Psoas muscle (tissue), 7 donors: ENCODE measurements at regions not wholly inside any gene's neighbourhood (a gene's known extent, or its start where the extent isn't known, plus 50 kb on each side); places are given as distances from the start of the nearest gene placed in this dataset.
"Not testable (repeated sequence)": the region's sequence is repeated elsewhere in the genome, so short reads cannot be mapped to it uniquely, and the experiment has no call there.

ENCODE experiments used
- ATAC-seq, 4 donors: fragments of 200-7000 bp; cut with Tn5 transposase; one replicate each; pipeline ENCODE4 v1.9.1; 2020; ENCODE audit warnings: moderate library complexity in 3 of 4, mild to moderate bottlenecking in 2 of 4
- DNase-seq, 2 donors: peaks; one replicate each; pipeline ENCODE4 v3.0.0-alpha.2; 2020
- H3K27ac ChIP-seq: fragments of 200-600 bp; one replicate; pipeline ENCODE4 v1.8.0; 2022
- H3K27me3 ChIP-seq, 3 donors: fragments of 200-600 bp in 1 of 3; one replicate each; pipeline versions ENCODE4 v1.6.1 to v1.8.0; 2013 to 2022; ENCODE audit warnings: low read length in 2 of 3, mild to moderate bottlenecking in 2 of 3, moderate library complexity in 1 of 3; ENCODE audit not compliant: insufficient read depth in 3 of 3
- H3K36me3 ChIP-seq, 2 donors: fragments of 200-600 bp in 1 of 2; one replicate each; pipeline versions ENCODE4 v1.6.1 to v1.8.0; 2013 to 2022; ENCODE audit warnings: low read depth in 1 of 2, mild to moderate bottlenecking in 1 of 2, moderate library complexity in 1 of 2; ENCODE audit not compliant: insufficient read depth in 1 of 2
- H3K4me1 ChIP-seq: fragments of 200-600 bp; one replicate; pipeline ENCODE4 v1.8.0; 2022
- H3K4me3 ChIP-seq: fragments of 200-600 bp; one replicate; pipeline ENCODE4 v1.8.0; 2022; ENCODE audit warnings: mild to moderate bottlenecking
- H3K9me3 ChIP-seq: fragments of 200-600 bp; one replicate; pipeline ENCODE4 v1.8.0; 2022
- CTCF ChIP-seq: fragments of 200-600 bp; IDR thresholded peaks from one replicate; pipeline ENCODE4 v1.8.0; 2022; ENCODE audit warnings: antibody characterized with exemption
- WGBS, 3 donors: extraction: QIAGEN DNeasy Blood & Tissue Kit; methylation state at CpG; one replicate each; pipeline versions ENCODE4 v1.1.6 to v1.1.7; 2013; 5-methylcytosine and 5-hydroxymethylcytosine counted together
- intact Hi-C, 2 donors: fragments of 100-400 bp; cut with DNase I; formaldehyde crosslinking; loops; one replicate each; pipeline versions ENCODE4 v1.11.0 to v1.14.2; 2022
- donor health status: healthy with polysubstance abuse.
- donor health status: DM: no; HTN: no; CAD: no; lungs with moderate emphysema.
- donor health status: Bipolar disorder and iron deficiency.
- donor health status: healthy.
- donor health status: DM: yes; HTN: yes; CAD: no.
- donor health status: DM: no; HTN: no; CAD: no.
- donor health status: DM: yes; HTN: yes; CAD: no.

- DNase-seq (no peak), ATAC-seq (no peak)
- 78 to 87% (median 80%) methylated on average over 3 of the region's 3 CpGs for WGBS, 3 donors
- Histone ChIP-seq H3K27ac (no peak overlapping the region), H3K36me3 (no peaks in the 10 kb centered on the region), H3K27me3 (no peaks in the 10 kb centered on the region), H3K9me3 (no peaks in the 10 kb centered on the region), H3K4me1 (no peaks in the 10 kb centered on the region), H3K4me3 (no peak overlapping the region)
- intact Hi-C loops, result no loop called here
- no peak for TF ChIP-seq CTCF
These were observed 1077.1 kb upstream of the CELF4 start for GRCh38 chr18:38642711-38643110.

- H3K4me3 ChIP-seq, H3K36me3 ChIP-seq, H3K9me3 ChIP-seq, DNase-seq, ATAC-seq, H3K27me3 ChIP-seq, intact Hi-C loops, H3K27ac ChIP-seq, H3K4me1 ChIP-seq: not testable (repeated sequence)
- 67 to 80% (median 73%) methylated on average over 9 of the region's 9 CpGs for WGBS, 3 donors
These were observed 1074.1 kb upstream of the CELF4 start for GRCh38 chr18:38639700-38640099.

- DNase-seq (no peak), ATAC-seq (no peak)
- no peak for TF ChIP-seq CTCF
- no peaks in the 10 kb centered on the region for H3K36me3 ChIP-seq
- H3K4me3 ChIP-seq, result no peak overlapping the region
- H3K4me1 ChIP-seq, result no peaks in the 10 kb centered on the region
- no peak overlapping the region for H3K27ac ChIP-seq
- intact Hi-C loops, result no loop called here
- H3K9me3 ChIP-seq, result no peaks in the 10 kb centered on the region
- no peaks in the 10 kb centered on the region for H3K27me3 ChIP-seq
These were observed 1070.3 kb upstream of the CELF4 start for GRCh38 chr18:38635709-38636430.

DNA sequence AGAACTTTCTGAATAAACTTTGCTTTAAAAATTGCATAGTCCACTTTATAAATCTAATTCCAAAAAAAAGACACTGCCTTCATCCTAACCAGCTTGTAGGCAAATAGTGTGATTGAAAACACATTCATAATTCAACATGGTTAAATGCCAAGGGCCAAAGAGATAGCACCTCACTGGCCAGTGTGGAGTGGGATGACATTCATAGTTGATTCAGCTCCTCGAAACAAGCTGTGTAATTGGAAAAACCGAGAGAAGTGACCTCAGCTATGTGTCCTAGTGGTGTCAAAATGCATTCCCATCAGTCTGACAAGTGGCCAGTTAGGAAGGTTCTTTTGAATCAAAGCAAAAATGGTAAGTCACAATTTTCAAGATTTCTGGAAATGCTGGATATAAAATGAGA lies 1068.5 kb upstream of the CELF4 start:
- no peak for TF ChIP-seq CTCF
- Histone ChIP-seq H3K4me3 (no peak overlapping the region), H3K27ac (no peak overlapping the region), H3K4me1 (no peaks in the 10 kb centered on the region), H3K27me3 (no peaks in the 10 kb centered on the region), H3K9me3 (no peaks in the 10 kb centered on the region), H3K36me3 (no peaks in the 10 kb centered on the region)
- intact Hi-C loops, result no loop called here
- 27 to 56% (median 37%) methylated on average over 2 of the region's 2 CpGs for WGBS, 3 donors
- DNase-seq (no peak), ATAC-seq (no peak)

DNA sequence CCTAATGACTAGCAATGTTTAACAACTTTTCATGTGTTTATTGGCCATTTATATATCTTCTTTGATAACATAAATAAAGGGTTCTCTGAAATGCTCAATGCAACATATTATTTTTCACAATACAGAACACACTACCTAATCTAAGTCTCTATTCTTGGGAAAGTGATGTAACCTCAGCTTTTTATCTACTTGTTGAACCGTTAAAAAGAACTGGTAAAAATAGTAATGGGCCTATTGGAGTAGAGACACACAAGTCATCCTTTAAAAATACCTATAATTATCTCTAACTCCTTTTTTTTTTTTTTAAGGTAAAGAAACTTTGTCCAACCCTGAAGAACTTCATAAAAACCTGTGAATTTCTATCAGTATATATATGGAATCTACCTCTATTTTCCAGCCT lies 1067.7 kb upstream of the CELF4 start:
- Histone ChIP-seq H3K27me3 (no peaks in the 10 kb centered on the region), H3K9me3 (no peaks in the 10 kb centered on the region), H3K4me3 (no peak overlapping the region), H3K27ac (no peak overlapping the region), H3K4me1 (no peaks in the 10 kb centered on the region), H3K36me3 (no peaks in the 10 kb centered on the region)
- intact Hi-C loops, result no loop called here
- ATAC-seq (no peak), DNase-seq (no peak)
- no peak for TF ChIP-seq CTCF
- 75 to 80% (median 78%) methylated on average over 1 of the region's 1 CpG for WGBS, 3 donors
